CD4-positive, alpha-beta T cell (primary cell): ENCODE measurements at regions not wholly inside any gene's neighbourhood (a gene's known extent, or its start where the extent isn't known, plus 50 kb on each side); places are given as distances from the start of the nearest gene placed in this dataset.

ENCODE experiments used
- ATAC-seq: fragments of 200-7000 bp; cut with Tn5 transposase; one replicate; pipeline ENCODE4 v1.10.0; 2022; ENCODE audit warnings: mild to moderate bottlenecking; ENCODE audit not compliant: poor library complexity
- CTCF ChIA-PET: fragments of 350-600 bp; sonication (Branson Sonifier 250); formaldehyde crosslinking; loops from one replicate; lab custom pipeline; 2021; ENCODE audit warnings: antibody characterized with exemption, inconsistent platforms; lab: Charles Lee
- POLR2A ChIA-PET: fragments of 350-600 bp; sonication (Branson Sonifier 250); formaldehyde crosslinking; loops from one replicate; lab custom pipeline; 2021; ENCODE audit warnings: antibody characterized with exemption, inconsistent platforms; lab: Charles Lee
- DNase-seq, 14 experiments: peaks; one replicate each; pipeline ENCODE4 v3.0.0-alpha.2; 2013 to 2020; ENCODE audit warnings: mixed read lengths in 2 of 14
- H3K27ac ChIP-seq, 2 donors: one replicate each; pipeline versions ENCODE4 v1.5.1 to v1.7.0; 2013; ENCODE audit warnings: low read length in 2 of 2, low read depth in 1 of 2, mild to moderate bottlenecking in 1 of 2
- H3K27me3 ChIP-seq, 2 experiments: 1 replicate in 1 of 2; 2 replicates in 1 of 2; pipeline versions ENCODE4 v1.6.1 to v1.7.0; 2013; ENCODE audit warnings: low read length in 2 of 2, control low read depth in 1 of 2, mild to moderate bottlenecking in 1 of 2, moderate library complexity in 1 of 2; ENCODE audit not compliant: insufficient read depth in 2 of 2, control insufficient read depth in 1 of 2
- H3K36me3 ChIP-seq: one replicate; pipeline ENCODE4 v1.6.1; 2013; ENCODE audit warnings: low read length, control low read depth; ENCODE audit not compliant: insufficient read depth
- H3K4me1 ChIP-seq: one replicate; pipeline ENCODE4 v1.6.1; 2013; ENCODE audit warnings: low read length, control low read depth; ENCODE audit not compliant: insufficient read depth
- H3K4me3 ChIP-seq: one replicate; pipeline ENCODE4 v1.5.1; 2013; ENCODE audit warnings: mild to moderate bottlenecking, low read length, moderate library complexity
- H3K9me3 ChIP-seq, 2 experiments: 1 replicate in 1 of 2; 2 replicates in 1 of 2; pipeline versions ENCODE4 v1.6.1 to v1.7.0; 2013; ENCODE audit warnings: low read length in 2 of 2, mild to moderate bottlenecking in 2 of 2, control low read depth in 1 of 2, moderate library complexity in 1 of 2; ENCODE audit not compliant: control insufficient read depth in 1 of 2, insufficient read depth in 1 of 2
- H3K27ac Mint-ChIP-seq: one replicate; pipeline ENCODE4 v1.8.0; 2020; ENCODE audit warnings: mixed read lengths
- H3K27me3 Mint-ChIP-seq: one replicate; pipeline ENCODE4 v1.8.0; 2021; ENCODE audit warnings: mixed read lengths
- H3K36me3 Mint-ChIP-seq: one replicate; pipeline ENCODE4 v1.8.0; 2021; ENCODE audit warnings: low read depth, mixed read lengths
- H3K4me1 Mint-ChIP-seq: one replicate; pipeline ENCODE4 v1.8.0; 2021; ENCODE audit warnings: low read depth, mixed read lengths
- H3K4me3 Mint-ChIP-seq: one replicate; pipeline ENCODE4 v1.8.0; 2020; ENCODE audit warnings: mild to moderate bottlenecking, mixed read lengths
- H3K9me3 Mint-ChIP-seq: one replicate; pipeline ENCODE4 v1.8.0; 2020; ENCODE audit warnings: mixed read lengths
- intact Hi-C, 2 experiments: fragments of 100-400 bp; cut with DNase I in 1 of 2; cut with micrococcal nuclease in 1 of 2; formaldehyde crosslinking; loops; one replicate each; pipeline versions ENCODE4 v1.15.1 to v1.9.0; 2023 to 2025; cut with DNase I, micrococcal nuclease
- TF ChIP-seq, protein P1 (sequence below): fragments of 200-600 bp; IDR thresholded peaks from one replicate; pipeline ENCODE4 v1.8.0; 2022; ENCODE audit warnings: antibody characterized with exemption, mild to moderate bottlenecking

GRCh38 chr3:76264911-76265310 is 479.6 kb upstream of the ZNF717 start:
- ChIA-PET CTCF (no interaction called here), POLR2A (no interaction called here)
- H3K4me1 ChIP-seq: no peaks in the 10 kb centered on the region
- TF ChIP-seq, protein P1, sequence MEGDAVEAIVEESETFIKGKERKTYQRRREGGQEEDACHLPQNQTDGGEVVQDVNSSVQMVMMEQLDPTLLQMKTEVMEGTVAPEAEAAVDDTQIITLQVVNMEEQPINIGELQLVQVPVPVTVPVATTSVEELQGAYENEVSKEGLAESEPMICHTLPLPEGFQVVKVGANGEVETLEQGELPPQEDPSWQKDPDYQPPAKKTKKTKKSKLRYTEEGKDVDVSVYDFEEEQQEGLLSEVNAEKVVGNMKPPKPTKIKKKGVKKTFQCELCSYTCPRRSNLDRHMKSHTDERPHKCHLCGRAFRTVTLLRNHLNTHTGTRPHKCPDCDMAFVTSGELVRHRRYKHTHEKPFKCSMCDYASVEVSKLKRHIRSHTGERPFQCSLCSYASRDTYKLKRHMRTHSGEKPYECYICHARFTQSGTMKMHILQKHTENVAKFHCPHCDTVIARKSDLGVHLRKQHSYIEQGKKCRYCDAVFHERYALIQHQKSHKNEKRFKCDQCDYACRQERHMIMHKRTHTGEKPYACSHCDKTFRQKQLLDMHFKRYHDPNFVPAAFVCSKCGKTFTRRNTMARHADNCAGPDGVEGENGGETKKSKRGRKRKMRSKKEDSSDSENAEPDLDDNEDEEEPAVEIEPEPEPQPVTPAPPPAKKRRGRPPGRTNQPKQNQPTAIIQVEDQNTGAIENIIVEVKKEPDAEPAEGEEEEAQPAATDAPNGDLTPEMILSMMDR: no peak
- H3K36me3 Mint-ChIP-seq: no peaks in the 10 kb centered on the region
- H3K36me3 ChIP-seq: no peaks in the 10 kb centered on the region
- H3K9me3 ChIP-seq: peaks cover 0 to 3% of the 10 kb centered on the region in 2 experiments
- H3K27me3 Mint-ChIP-seq: no peaks in the 10 kb centered on the region
- H3K4me3 ChIP-seq: no peak overlapping the region
- DNase-seq (no peak), ATAC-seq (no peak)
- peaks cover 10% of the 10 kb centered on the region for H3K9me3 Mint-ChIP-seq
- no peaks in the 10 kb centered on the region for H3K4me1 Mint-ChIP-seq
- H3K27ac ChIP-seq: no peak overlapping the region
- H3K4me3 Mint-ChIP-seq: no peak overlapping the region
- H3K27me3 ChIP-seq: no peaks in the 10 kb centered on the region
- intact Hi-C loops: no loop called here
- H3K27ac Mint-ChIP-seq: no peak overlapping the region

- no peaks in the 10 kb centered on the region for H3K27me3 ChIP-seq
- no peaks in the 10 kb centered on the region for H3K4me1 ChIP-seq
- Mint-ChIP-seq H3K4me3 (no peak overlapping the region), H3K27me3 (no peaks in the 10 kb centered on the region), H3K27ac (no peak overlapping the region), H3K9me3 (peaks cover 8% of the 10 kb centered on the region), H3K36me3 (no peaks in the 10 kb centered on the region), H3K4me1 (no peaks in the 10 kb centered on the region)
- DNase-seq (no peak), ATAC-seq (no peak)
- H3K4me3 ChIP-seq: no peak overlapping the region
- ChIA-PET CTCF (no interaction called here), POLR2A (no interaction called here)
- no peak overlapping the region for H3K27ac ChIP-seq
- intact Hi-C loops: no loop called here
- no peaks in the 10 kb centered on the region for H3K36me3 ChIP-seq
- TF ChIP-seq, protein P1: no peak
- peaks cover 0 to 3% of the 10 kb centered on the region in 2 experiments for H3K9me3 ChIP-seq
Measured at GRCh38 chr3:76266511-76266910, 481.2 kb upstream of the ZNF717 start.

DNA sequence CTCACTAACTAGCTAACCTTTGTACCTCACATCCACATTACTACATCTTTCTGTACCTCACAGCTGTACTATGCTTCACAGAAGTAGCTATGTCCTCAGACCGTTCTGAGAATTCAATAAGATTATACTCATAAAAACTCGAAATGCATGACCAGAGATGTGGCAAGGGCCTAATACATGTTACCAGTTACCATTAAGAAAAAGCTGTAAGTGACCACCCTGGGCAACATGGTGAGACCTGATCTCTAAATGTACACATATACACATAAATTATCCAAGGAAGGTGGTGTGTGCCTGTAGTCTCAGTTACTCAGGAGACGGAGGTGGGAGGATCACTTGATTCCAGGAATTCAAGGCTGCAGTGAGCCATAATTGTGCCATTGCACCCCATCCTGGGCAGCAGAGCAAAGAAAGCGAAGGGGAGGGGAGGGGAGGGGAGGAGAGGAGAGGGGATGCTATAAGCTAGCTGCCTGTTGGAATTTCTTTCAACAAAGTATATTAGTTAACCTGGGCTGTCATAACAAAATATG is 482.6 kb upstream of the ZNF717 start:
- CTCF ChIA-PET: no interaction called here
- peaks cover 0 to 3% of the 10 kb centered on the region in 2 experiments for H3K9me3 ChIP-seq
- Mint-ChIP-seq H3K36me3 (no peaks in the 10 kb centered on the region), H3K9me3 (peaks cover 5% of the 10 kb centered on the region), H3K4me1 (no peaks in the 10 kb centered on the region), H3K27me3 (no peaks in the 10 kb centered on the region), H3K27ac (no peak overlapping the region), H3K4me3 (no peak overlapping the region)
- no peaks in the 10 kb centered on the region for H3K4me1 ChIP-seq
- TF ChIP-seq, protein P1: no peak
- intact Hi-C loops: no loop called here
- no peak overlapping the region for H3K27ac ChIP-seq
- H3K27me3 ChIP-seq: no peaks in the 10 kb centered on the region
- no peak for ATAC-seq
- POLR2A ChIA-PET: no interaction called here
- H3K36me3 ChIP-seq: no peaks in the 10 kb centered on the region
- DNase-seq: no peak
- no peak overlapping the region for H3K4me3 ChIP-seq
